ENCODE measurements at regions not wholly inside any gene's neighbourhood (a gene's known extent, or its start where the extent isn't known, plus 50 kb on each side); places are given as distances from the start of the nearest gene placed in this dataset.

GRCh38 chr15:87573534-87573933 lies 683.0 kb downstream of the NTRK3 start:
- Histone ChIP-seq H3K4me2 (ENCODE audit: insufficient read depth, low read length) (no peak overlapping the region), H3K36me3 (ENCODE audit: insufficient read depth, low read length) (no peaks in the 10 kb centered on the region), H3K4me1 (ENCODE audit: insufficient read depth, low read length) (peaks cover 10% of the 10 kb centered on the region), H3K27ac (ENCODE audit: low read depth, low read length) (no peak overlapping the region), H2AFZ (ENCODE audit: low read length) (no peak overlapping the region), H3K79me2 (ENCODE audit: insufficient read depth, low read length) (no peaks in the 10 kb centered on the region), H3K9me3 (ENCODE audit: low read depth, low read length) (no peaks in the 10 kb centered on the region), H3K4me3 (ENCODE audit: insufficient read depth, low read length) (no peak overlapping the region), H3K27me3 (ENCODE audit: insufficient read depth, low read length) (no peaks in the 10 kb centered on the region), H4K20me1 (ENCODE audit: insufficient read depth, low read length) (no peaks in the 10 kb centered on the region)
- TF ChIP-seq CTCF (IDR thresholded peaks at IDR 0.05; ENCODE audit: extremely low read depth, low read depth, low read length): no peak
- DNase-seq (ENCODE audit: insufficient read length, low spot score, missing footprints): no peak

GRCh38 chr15:87573039-87573438 lies 683.5 kb downstream of the NTRK3 start:
- H3K4me1 ChIP-seq (ENCODE audit: insufficient read depth, low read length): peaks cover 10% of the 10 kb centered on the region
- no peak overlapping the region for H3K27ac ChIP-seq (ENCODE audit: low read depth, low read length)

GRCh38 chr15:87572381-87572910 lies 684.1 kb downstream of the NTRK3 start:
- Histone ChIP-seq H3K4me1 (ENCODE audit: insufficient read depth, low read length) (peaks cover 10% of the 10 kb centered on the region), H3K9me3 (ENCODE audit: low read depth, low read length) (no peaks in the 10 kb centered on the region), H4K20me1 (ENCODE audit: insufficient read depth, low read length) (no peaks in the 10 kb centered on the region), H3K27ac (ENCODE audit: low read depth, low read length) (no peak overlapping the region), H2AFZ (ENCODE audit: low read length) (no peak overlapping the region), H3K36me3 (ENCODE audit: insufficient read depth, low read length) (no peaks in the 10 kb centered on the region), H3K4me2 (ENCODE audit: insufficient read depth, low read length) (no peak overlapping the region), H3K27me3 (ENCODE audit: insufficient read depth, low read length) (no peaks in the 10 kb centered on the region), H3K79me2 (ENCODE audit: insufficient read depth, low read length) (no peaks in the 10 kb centered on the region), H3K4me3 (ENCODE audit: insufficient read depth, low read length) (no peak overlapping the region)
- DNase-seq (ENCODE audit: insufficient read length, low spot score, missing footprints): no peak
- no peak for TF ChIP-seq CTCF (IDR thresholded peaks at IDR 0.05; ENCODE audit: extremely low read depth, low read depth, low read length)

More at GRCh38 chr15:87573039-87573438, 683.5 kb downstream of the NTRK3 start:
- Histone ChIP-seq H3K4me2 (ENCODE audit: insufficient read depth, low read length) (no peak overlapping the region), H3K9me3 (ENCODE audit: low read depth, low read length) (no peaks in the 10 kb centered on the region), H3K4me3 (ENCODE audit: insufficient read depth, low read length) (no peak overlapping the region), H4K20me1 (ENCODE audit: insufficient read depth, low read length) (no peaks in the 10 kb centered on the region), H2AFZ (ENCODE audit: low read length) (no peak overlapping the region), H3K27me3 (ENCODE audit: insufficient read depth, low read length) (no peaks in the 10 kb centered on the region), H3K79me2 (ENCODE audit: insufficient read depth, low read length) (no peaks in the 10 kb centered on the region), H3K36me3 (ENCODE audit: insufficient read depth, low read length) (no peaks in the 10 kb centered on the region)
- DNase-seq (ENCODE audit: insufficient read length, low spot score, missing footprints): no peak
- TF ChIP-seq CTCF (IDR thresholded peaks at IDR 0.05; ENCODE audit: extremely low read depth, low read depth, low read length): no peak

GRCh38 chr15:87570206-87570605 lies 686.3 kb downstream of the NTRK3 start:
- Histone ChIP-seq H4K20me1 (ENCODE audit: insufficient read depth, low read length) (no peaks in the 10 kb centered on the region), H3K4me2 (ENCODE audit: insufficient read depth, low read length) (peak overlapping the region; percentile 41), H3K4me1 (ENCODE audit: insufficient read depth, low read length) (peaks cover 10% of the 10 kb centered on the region), H3K36me3 (ENCODE audit: insufficient read depth, low read length) (no peaks in the 10 kb centered on the region), H3K9me3 (ENCODE audit: low read depth, low read length) (no peaks in the 10 kb centered on the region), H3K27ac (ENCODE audit: low read depth, low read length) (no peak overlapping the region), H3K27me3 (ENCODE audit: insufficient read depth, low read length) (no peaks in the 10 kb centered on the region), H2AFZ (ENCODE audit: low read length) (peak overlapping the region; percentile 21), H3K4me3 (ENCODE audit: insufficient read depth, low read length) (peak overlapping the region; percentile 16), H3K79me2 (ENCODE audit: insufficient read depth, low read length) (no peaks in the 10 kb centered on the region)
- TF ChIP-seq CTCF (IDR thresholded peaks at IDR 0.05; ENCODE audit: extremely low read depth, low read depth, low read length): no peak
- DNase-seq (ENCODE audit: insufficient read length, low spot score, missing footprints): no peak

Measured in osteoblast (primary cell).